ENCODE measurements at regions not wholly inside any gene's neighbourhood (a gene's known extent, or its start where the extent isn't known, plus 50 kb on each side); places are given as distances from the start of the nearest gene placed in this dataset.

DNA sequence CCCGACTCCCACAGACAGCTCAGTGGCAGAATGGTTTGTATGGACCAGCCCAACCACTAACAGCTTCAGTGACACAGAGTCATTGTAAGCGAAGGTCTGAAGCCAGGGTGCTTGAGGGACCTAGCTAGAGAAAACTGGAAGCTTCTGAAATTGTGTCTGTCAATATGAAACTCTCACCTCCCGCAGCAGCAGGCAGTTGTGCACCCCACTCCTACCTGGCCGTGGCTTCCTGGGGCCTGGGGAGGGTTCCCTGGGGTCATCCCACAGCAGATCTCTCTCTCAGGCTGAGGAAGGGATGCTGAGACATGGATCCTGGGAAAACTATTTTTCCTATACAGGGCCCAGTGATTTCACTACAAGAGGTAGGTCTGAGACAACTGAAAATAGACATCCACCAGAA, 229.5 kb downstream of the TFCP2L1 start:
- TF ChIP-seq, protein P1, sequence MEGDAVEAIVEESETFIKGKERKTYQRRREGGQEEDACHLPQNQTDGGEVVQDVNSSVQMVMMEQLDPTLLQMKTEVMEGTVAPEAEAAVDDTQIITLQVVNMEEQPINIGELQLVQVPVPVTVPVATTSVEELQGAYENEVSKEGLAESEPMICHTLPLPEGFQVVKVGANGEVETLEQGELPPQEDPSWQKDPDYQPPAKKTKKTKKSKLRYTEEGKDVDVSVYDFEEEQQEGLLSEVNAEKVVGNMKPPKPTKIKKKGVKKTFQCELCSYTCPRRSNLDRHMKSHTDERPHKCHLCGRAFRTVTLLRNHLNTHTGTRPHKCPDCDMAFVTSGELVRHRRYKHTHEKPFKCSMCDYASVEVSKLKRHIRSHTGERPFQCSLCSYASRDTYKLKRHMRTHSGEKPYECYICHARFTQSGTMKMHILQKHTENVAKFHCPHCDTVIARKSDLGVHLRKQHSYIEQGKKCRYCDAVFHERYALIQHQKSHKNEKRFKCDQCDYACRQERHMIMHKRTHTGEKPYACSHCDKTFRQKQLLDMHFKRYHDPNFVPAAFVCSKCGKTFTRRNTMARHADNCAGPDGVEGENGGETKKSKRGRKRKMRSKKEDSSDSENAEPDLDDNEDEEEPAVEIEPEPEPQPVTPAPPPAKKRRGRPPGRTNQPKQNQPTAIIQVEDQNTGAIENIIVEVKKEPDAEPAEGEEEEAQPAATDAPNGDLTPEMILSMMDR (conservative IDR thresholded peaks at IDR 0.05; ENCODE audit: low read length) = no peak
- no peak for TF ChIP-seq EZH2phosphoT487 (IDR thresholded peaks at IDR 0.05; ENCODE audit: borderline replicate concordance)
